CD8-positive, alpha-beta memory T cell (primary cell): ENCODE measurements at regions not wholly inside any gene's neighbourhood (a gene's known extent, or its start where the extent isn't known, plus 50 kb on each side); places are given as distances from the start of the nearest gene placed in this dataset.

Experiments used
- CTCF ChIA-PET: fragments of 350-600 bp; sonication (Branson Sonifier 250); formaldehyde crosslinking; loops from one replicate; lab custom pipeline; 2021; ENCODE audit warnings: antibody characterized with exemption; lab: Charles Lee
- POLR2A ChIA-PET: fragments of 350-600 bp; sonication (Branson Sonifier 250); formaldehyde crosslinking; loops from one replicate; lab custom pipeline; 2021; ENCODE audit warnings: antibody characterized with exemption; lab: Charles Lee
- DNase-seq, 5 donors: peaks; one replicate each; pipeline versions ENCODE4 v3.0.0 to v3.0.0-alpha.2; 2020 to 2022; ENCODE audit warnings: mixed read lengths in 1 of 5
- H3K27ac ChIP-seq: one replicate; pipeline ENCODE4 v1.7.0; 2013; ENCODE audit warnings: low read depth, mild to moderate bottlenecking, low read length, moderate library complexity
- H3K27me3 ChIP-seq: 2 replicates; pipeline ENCODE4 v1.7.0; 2013; ENCODE audit warnings: low read length, mild to moderate bottlenecking; ENCODE audit not compliant: insufficient read depth, poor library complexity, severe bottlenecking
- H3K36me3 ChIP-seq: 2 replicates; pipeline ENCODE4 v1.7.0; 2013; ENCODE audit warnings: mild to moderate bottlenecking, low read length, moderate library complexity; ENCODE audit not compliant: insufficient read depth
- H3K4me1 ChIP-seq: 2 replicates; pipeline ENCODE4 v1.7.0; 2013; ENCODE audit warnings: mild to moderate bottlenecking, low read length, moderate library complexity; ENCODE audit not compliant: insufficient read depth
- H3K4me3 ChIP-seq: 2 replicates; pipeline ENCODE4 v1.7.0; 2013; ENCODE audit warnings: mild to moderate bottlenecking, low read length
- H3K9me3 ChIP-seq: 2 replicates; pipeline ENCODE4 v1.7.0; 2013; ENCODE audit warnings: mild to moderate bottlenecking, low read length
- H3K27ac Mint-ChIP-seq, 8 donors: one replicate each; pipeline ENCODE4 v1.8.0; 2020 to 2021; ENCODE audit warnings: mixed read lengths in 8 of 8, mild to moderate bottlenecking in 6 of 8, inconsistent platforms in 3 of 8, moderate library complexity in 3 of 8
- H3K27me3 Mint-ChIP-seq, 2 donors: one replicate each; pipeline ENCODE4 v1.8.0; 2020 to 2021; ENCODE audit warnings: mixed read lengths in 2 of 2, mild to moderate bottlenecking in 1 of 2, moderate library complexity in 1 of 2
- H3K36me3 Mint-ChIP-seq, 3 donors: one replicate each; pipeline ENCODE4 v1.8.0; 2020 to 2021; ENCODE audit warnings: mixed read lengths in 3 of 3, inconsistent platforms in 1 of 3, mild to moderate bottlenecking in 1 of 3
- H3K4me1 Mint-ChIP-seq, 3 donors: one replicate each; pipeline ENCODE4 v1.8.0; 2020 to 2021; ENCODE audit warnings: mixed read lengths in 3 of 3, inconsistent platforms in 1 of 3, mild to moderate bottlenecking in 1 of 3
- H3K4me3 Mint-ChIP-seq, 7 donors: one replicate each; pipeline ENCODE4 v1.8.0; 2020 to 2021; ENCODE audit warnings: mixed read lengths in 7 of 7, mild to moderate bottlenecking in 6 of 7, moderate library complexity in 4 of 7, inconsistent platforms in 2 of 7
- H3K9me3 Mint-ChIP-seq, 5 donors: one replicate each; pipeline ENCODE4 v1.8.0; 2020 to 2022; ENCODE audit warnings: mixed read lengths in 5 of 5, mild to moderate bottlenecking in 3 of 5, moderate library complexity in 2 of 5, inconsistent platforms in 1 of 5

- Histone ChIP-seq H3K36me3 (no peaks in the 10 kb centered on the region), H3K27me3 (no peaks in the 10 kb centered on the region), H3K27ac (no peak overlapping the region), H3K4me1 (no peaks in the 10 kb centered on the region), H3K4me3 (no peak overlapping the region), H3K9me3 (no peaks in the 10 kb centered on the region)
- Mint-ChIP-seq H3K4me1 (no peaks in the 10 kb centered on the region), H3K36me3 (no peaks in the 10 kb centered on the region), H3K4me3 (no peak overlapping the region), H3K9me3 (peaks cover 0 to 12% (median 10%) of the 10 kb centered on the region in 5 donors), H3K27ac (no peak overlapping the region), H3K27me3 (no peaks in the 10 kb centered on the region)
- CTCF ChIA-PET: no interaction called here
- DNase-seq: no peak
- POLR2A ChIA-PET: no interaction called here
These were observed 643.8 kb downstream of the SORCS1 start for GRCh38 chr10:106520698-106521097.

- H3K4me1 Mint-ChIP-seq: no peaks in the 10 kb centered on the region
- Histone ChIP-seq H3K4me1 (no peaks in the 10 kb centered on the region), H3K27me3 (no peaks in the 10 kb centered on the region), H3K9me3 (no peaks in the 10 kb centered on the region), H3K27ac (no peak overlapping the region), H3K4me3 (no peak overlapping the region), H3K36me3 (no peaks in the 10 kb centered on the region)
- peak overlapping the region in 1 of 8 donors; percentile 5 for H3K27ac Mint-ChIP-seq
- POLR2A ChIA-PET: no interaction called here
- no peak for DNase-seq
- H3K9me3 Mint-ChIP-seq: peaks cover 3 to 16% (median 8%) of the 10 kb centered on the region in 5 donors
- H3K4me3 Mint-ChIP-seq: no peak overlapping the region
- CTCF ChIA-PET: no interaction called here
- no peaks in the 10 kb centered on the region for H3K36me3 Mint-ChIP-seq
- H3K27me3 Mint-ChIP-seq: no peaks in the 10 kb centered on the region
These were observed 645.0 kb downstream of the SORCS1 start for GRCh38 chr10:106519376-106520030.

DNA sequence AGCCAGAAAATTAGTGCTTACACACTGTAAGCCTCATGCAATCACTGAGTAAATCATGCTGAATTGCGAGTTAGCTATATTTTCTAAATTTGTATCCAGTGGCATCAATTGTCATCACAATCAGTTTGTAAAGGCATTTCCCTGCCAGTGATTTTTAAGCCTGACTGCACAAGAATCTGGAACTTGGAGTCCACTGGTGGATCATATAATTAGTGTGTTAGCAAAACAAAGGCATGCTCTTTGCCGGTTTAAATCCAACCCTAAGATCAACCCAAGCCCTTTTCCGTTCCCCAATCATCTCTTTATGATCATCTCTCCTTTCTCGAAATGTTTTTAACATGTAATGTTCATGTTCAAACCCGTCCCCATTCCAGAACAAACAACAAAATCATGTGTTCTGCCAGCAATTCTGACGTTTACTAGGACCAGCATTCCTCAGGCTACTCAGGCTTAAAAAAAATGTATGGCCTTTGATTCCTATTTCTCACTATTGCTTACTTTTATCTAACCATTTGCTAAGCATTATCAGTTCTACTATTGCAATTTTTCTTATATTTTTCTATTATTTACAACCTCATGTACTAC is 649.2 kb downstream of the SORCS1 start:
- no peak overlapping the region for H3K4me3 Mint-ChIP-seq
- no peaks in the 10 kb centered on the region for H3K27me3 Mint-ChIP-seq
- no peak for DNase-seq
- peaks cover 3 to 23% (median 7%) of the 10 kb centered on the region in 5 donors for H3K9me3 Mint-ChIP-seq
- POLR2A ChIA-PET: no interaction called here
- H3K27ac ChIP-seq: no peak overlapping the region
- CTCF ChIA-PET: no interaction called here
- H3K4me1 ChIP-seq: no peaks in the 10 kb centered on the region
- no peaks in the 10 kb centered on the region for H3K27me3 ChIP-seq
- no peaks in the 10 kb centered on the region for H3K4me1 Mint-ChIP-seq
- no peak overlapping the region for H3K27ac Mint-ChIP-seq
- no peak overlapping the region for H3K4me3 ChIP-seq
- H3K9me3 ChIP-seq: no peaks in the 10 kb centered on the region
- no peaks in the 10 kb centered on the region for H3K36me3 Mint-ChIP-seq
- no peaks in the 10 kb centered on the region for H3K36me3 ChIP-seq

DNA sequence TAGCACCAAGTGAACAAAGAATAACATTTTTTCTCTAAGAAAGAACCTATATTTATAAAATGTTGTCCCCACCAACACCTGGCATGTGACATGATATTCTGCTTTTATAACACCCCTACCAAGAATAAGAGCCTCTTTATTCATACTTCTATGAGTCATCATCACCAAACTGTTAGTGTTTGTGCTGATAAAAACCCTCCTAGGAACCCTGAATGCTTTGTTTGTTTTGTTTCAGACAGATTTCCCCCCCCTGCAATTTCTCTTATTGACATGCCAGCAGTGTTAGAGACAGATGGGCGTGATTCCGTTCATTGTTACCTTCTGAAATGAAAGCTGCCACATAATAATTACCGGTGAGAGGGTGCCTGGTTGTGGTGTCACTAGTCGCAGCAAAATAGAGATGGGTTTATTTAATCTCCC is 651.1 kb downstream of the SORCS1 start:
- H3K27ac Mint-ChIP-seq: no peak overlapping the region
- no peak overlapping the region for H3K4me3 Mint-ChIP-seq
- no peaks in the 10 kb centered on the region for H3K27me3 ChIP-seq
- peaks cover 4 to 22% (median 7%) of the 10 kb centered on the region in 5 donors for H3K9me3 Mint-ChIP-seq
- H3K4me1 ChIP-seq: no peaks in the 10 kb centered on the region
- no peaks in the 10 kb centered on the region for H3K27me3 Mint-ChIP-seq
- ChIA-PET POLR2A (no interaction called here), CTCF (no interaction called here)
- DNase-seq: no peak
- H3K27ac ChIP-seq: no peak overlapping the region
- H3K9me3 ChIP-seq: no peaks in the 10 kb centered on the region
- no peaks in the 10 kb centered on the region for H3K4me1 Mint-ChIP-seq
- H3K36me3 ChIP-seq: no peaks in the 10 kb centered on the region
- H3K36me3 Mint-ChIP-seq: no peaks in the 10 kb centered on the region
- H3K4me3 ChIP-seq: no peak overlapping the region

DNA sequence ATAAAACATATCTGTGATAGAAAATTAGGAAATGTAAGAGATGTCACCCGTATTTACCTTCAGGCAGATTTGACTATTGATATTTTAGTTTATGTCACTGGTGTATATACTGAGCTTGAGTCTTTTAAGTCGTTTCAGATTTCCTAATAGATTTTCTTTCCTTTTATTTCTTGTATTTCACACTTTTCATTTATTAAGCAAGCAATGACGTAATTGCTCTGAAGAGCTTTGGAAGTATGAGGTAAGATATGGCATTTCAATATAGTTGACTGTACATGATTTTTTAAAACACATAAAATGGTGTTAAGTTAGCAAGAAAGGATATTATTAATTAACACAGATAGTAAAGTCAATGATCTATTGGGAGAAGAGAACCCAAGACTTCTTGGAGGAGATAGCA is 652.6 kb downstream of the SORCS1 start:
- no peak overlapping the region for H3K27ac ChIP-seq
- POLR2A ChIA-PET: no interaction called here
- Mint-ChIP-seq H3K9me3 (peaks cover 3 to 29% (median 7%) of the 10 kb centered on the region in 5 donors), H3K4me3 (no peak overlapping the region), H3K4me1 (no peaks in the 10 kb centered on the region), H3K27ac (no peak overlapping the region), H3K27me3 (no peaks in the 10 kb centered on the region), H3K36me3 (no peaks in the 10 kb centered on the region)
- no peak overlapping the region for H3K4me3 ChIP-seq
- H3K36me3 ChIP-seq: no peaks in the 10 kb centered on the region
- no peak for DNase-seq
- no peaks in the 10 kb centered on the region for H3K4me1 ChIP-seq
- no peaks in the 10 kb centered on the region for H3K27me3 ChIP-seq
- H3K9me3 ChIP-seq: no peaks in the 10 kb centered on the region
- CTCF ChIA-PET: no interaction called here

GRCh38 chr10:106508950-106509349 is 655.6 kb downstream of the SORCS1 start:
- Histone ChIP-seq H3K27ac (no peak overlapping the region), H3K4me3 (no peak overlapping the region), H3K36me3 (no peaks in the 10 kb centered on the region), H3K4me1 (no peaks in the 10 kb centered on the region), H3K27me3 (no peaks in the 10 kb centered on the region), H3K9me3 (no peaks in the 10 kb centered on the region)
- no peaks in the 10 kb centered on the region for H3K27me3 Mint-ChIP-seq
- CTCF ChIA-PET: no interaction called here
- no peaks in the 10 kb centered on the region for H3K4me1 Mint-ChIP-seq
- H3K9me3 Mint-ChIP-seq: peaks cover 4 to 30% (median 7%) of the 10 kb centered on the region in 5 donors
- no peak overlapping the region for H3K27ac Mint-ChIP-seq
- POLR2A ChIA-PET: no interaction called here
- H3K4me3 Mint-ChIP-seq: no peak overlapping the region
- DNase-seq: no peak
- no peaks in the 10 kb centered on the region for H3K36me3 Mint-ChIP-seq

DNA sequence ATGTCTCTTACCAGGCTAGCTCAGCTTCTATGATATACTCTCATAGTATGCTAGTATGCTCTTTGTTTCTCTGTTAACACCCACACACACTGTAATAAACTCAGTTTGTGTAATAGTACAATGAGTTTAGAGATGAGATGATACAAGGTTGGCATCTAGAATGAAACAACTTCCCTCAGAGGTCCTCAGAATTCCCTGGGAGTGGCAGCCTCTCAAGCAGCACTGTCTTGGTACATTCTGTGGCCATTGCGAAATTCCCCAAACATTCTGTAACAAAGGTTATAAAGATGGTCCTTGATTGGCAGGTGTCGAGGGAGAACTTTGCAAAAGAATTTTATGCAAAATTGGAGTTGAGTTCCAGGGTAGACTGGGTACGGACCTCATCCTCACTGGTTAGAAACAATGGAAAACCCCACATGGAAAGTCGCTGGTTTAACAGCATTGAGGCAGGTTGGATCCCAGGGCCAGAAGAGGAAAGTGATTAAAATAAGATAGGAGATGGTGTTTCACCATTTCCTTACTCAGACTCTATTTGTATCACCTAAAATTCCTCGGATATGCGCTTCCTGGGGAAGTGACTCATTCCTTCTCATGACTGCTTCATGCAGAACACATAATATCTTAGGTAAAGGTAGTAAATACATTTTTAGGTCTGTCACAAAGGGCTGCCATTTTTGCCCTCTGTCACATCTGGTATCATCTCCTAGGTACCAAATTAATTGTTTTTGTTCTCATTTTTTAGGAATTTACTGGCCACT is 657.8 kb downstream of the SORCS1 start:
- Histone ChIP-seq H3K27ac (no peak overlapping the region), H3K9me3 (no peaks in the 10 kb centered on the region), H3K4me1 (no peaks in the 10 kb centered on the region), H3K36me3 (no peaks in the 10 kb centered on the region), H3K4me3 (no peak overlapping the region), H3K27me3 (no peaks in the 10 kb centered on the region)
- CTCF ChIA-PET: no interaction called here
- Mint-ChIP-seq H3K36me3 (no peaks in the 10 kb centered on the region), H3K27me3 (no peaks in the 10 kb centered on the region), H3K4me3 (no peak overlapping the region), H3K4me1 (no peaks in the 10 kb centered on the region), H3K27ac (no peak overlapping the region), H3K9me3 (peaks cover 3 to 31% (median 8%) of the 10 kb centered on the region in 5 donors)
- DNase-seq: no peak
- POLR2A ChIA-PET: no interaction called here

GRCh38 chr10:106504536-106504935 is 660.0 kb downstream of the SORCS1 start:
- no peak overlapping the region for H3K4me3 Mint-ChIP-seq
- ChIA-PET POLR2A (no interaction called here), CTCF (no interaction called here)
- no peaks in the 10 kb centered on the region for H3K27me3 Mint-ChIP-seq
- no peaks in the 10 kb centered on the region for H3K4me1 ChIP-seq
- H3K9me3 ChIP-seq: no peaks in the 10 kb centered on the region
- no peak overlapping the region for H3K27ac ChIP-seq
- DNase-seq: no peak
- no peaks in the 10 kb centered on the region for H3K4me1 Mint-ChIP-seq
- no peak overlapping the region for H3K4me3 ChIP-seq
- no peaks in the 10 kb centered on the region for H3K27me3 ChIP-seq
- no peaks in the 10 kb centered on the region for H3K36me3 ChIP-seq
- peaks cover 3 to 38% (median 8%) of the 10 kb centered on the region in 5 donors for H3K9me3 Mint-ChIP-seq
- no peaks in the 10 kb centered on the region for H3K36me3 Mint-ChIP-seq
- H3K27ac Mint-ChIP-seq: no peak overlapping the region
